ENCODE measurements at regions not wholly inside any gene's neighbourhood (a gene's known extent, or its start where the extent isn't known, plus 50 kb on each side); places are given as distances from the start of the nearest gene placed in this dataset.

DNA sequence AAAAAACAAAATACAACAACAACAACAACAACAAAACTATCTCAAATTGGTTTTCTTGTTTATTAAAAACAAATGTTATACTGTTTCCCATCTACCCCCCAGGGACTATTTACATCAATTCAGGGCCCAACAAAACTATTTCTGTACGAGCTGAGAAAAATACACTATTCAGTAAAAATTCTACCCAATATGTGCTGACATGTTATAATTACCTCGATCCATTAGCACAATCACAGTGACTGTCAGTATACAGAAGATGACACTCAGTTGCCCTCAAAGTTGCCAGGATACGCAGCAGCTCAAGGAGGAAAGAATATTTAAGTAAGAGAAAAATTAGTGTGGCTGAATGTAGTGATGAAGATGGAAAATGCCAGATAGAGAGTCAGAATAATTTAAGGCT lies 150.1 kb downstream of the COX18 start:
- no peaks in the 10 kb centered on the region for H3K4me1 ChIP-seq (ENCODE audit: control insufficient read depth in 3 of 3, insufficient read depth in 3 of 3, low read length in 3 of 3)
- H3K27ac ChIP-seq (ENCODE audit: low read depth, low read length), result no peak overlapping the region
- no peaks in the 10 kb centered on the region for H3K36me3 ChIP-seq (ENCODE audit: control insufficient read depth in 3 of 3, insufficient read depth in 3 of 3, low read length in 3 of 3)
- no peaks in the 10 kb centered on the region for H3K9me3 ChIP-seq (ENCODE audit: control insufficient read depth in 3 of 3, low read length in 3 of 3)
- H3K27me3 ChIP-seq (ENCODE audit: control insufficient read depth in 3 of 3, insufficient read depth in 3 of 3, low read length in 3 of 3), result no peaks in the 10 kb centered on the region
- no peak overlapping the region for H3K4me3 ChIP-seq (ENCODE audit: low read length in 3 of 3)
- no peak overlapping the region for H3K9ac ChIP-seq (ENCODE audit: low read depth in 1 of 3, low read length in 3 of 3)

DNA sequence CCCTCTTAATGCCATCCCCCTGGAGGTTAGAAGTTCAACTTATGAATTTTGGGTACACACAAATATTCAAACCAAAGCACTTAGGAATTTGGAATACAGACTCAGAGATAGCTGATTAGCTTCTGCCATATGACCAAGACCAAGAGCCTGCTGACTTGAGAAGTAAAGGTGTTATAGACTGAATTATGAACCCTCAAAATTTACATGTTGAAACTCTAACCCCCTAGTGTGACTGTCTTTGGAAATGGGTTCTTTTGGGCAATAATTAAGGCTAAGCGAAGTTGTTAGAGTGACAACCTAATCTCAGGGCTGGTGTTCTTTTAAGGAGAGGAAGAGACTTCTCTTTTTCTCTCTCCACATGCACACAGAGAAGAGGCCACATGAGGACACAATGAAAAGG lies 151.2 kb downstream of the COX18 start:
- Histone ChIP-seq H3K27me3 (ENCODE audit: control insufficient read depth in 3 of 3, insufficient read depth in 3 of 3, low read length in 3 of 3) (no peaks in the 10 kb centered on the region), H3K9ac (ENCODE audit: low read depth in 1 of 3, low read length in 3 of 3) (no peak overlapping the region), H3K9me3 (ENCODE audit: control insufficient read depth in 3 of 3, low read length in 3 of 3) (no peaks in the 10 kb centered on the region), H3K4me1 (ENCODE audit: control insufficient read depth in 3 of 3, insufficient read depth in 3 of 3, low read length in 3 of 3) (no peaks in the 10 kb centered on the region), H3K27ac (ENCODE audit: low read depth, low read length) (no peak overlapping the region), H3K4me3 (ENCODE audit: low read length in 3 of 3) (no peak overlapping the region), H3K36me3 (ENCODE audit: control insufficient read depth in 3 of 3, insufficient read depth in 3 of 3, low read length in 3 of 3) (no peaks in the 10 kb centered on the region)

DNA sequence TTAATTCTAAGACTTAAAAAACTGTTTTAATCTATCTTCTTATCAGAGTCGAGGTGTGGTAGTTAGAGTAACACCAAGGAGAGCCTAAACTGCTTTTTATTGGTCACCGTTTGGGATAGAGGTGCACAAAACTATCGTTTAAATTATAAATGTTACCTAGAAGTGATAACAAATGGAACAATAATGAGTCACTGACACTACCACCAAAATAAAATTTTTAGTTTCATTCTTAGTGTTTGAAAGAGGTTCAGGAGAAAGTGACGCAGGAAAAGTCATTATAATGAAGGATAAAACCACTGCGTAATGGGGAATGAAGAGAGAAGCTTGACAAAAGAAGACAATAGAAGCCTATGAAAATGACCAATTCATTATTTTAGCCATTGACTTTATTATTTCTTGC lies 158.2 kb downstream of the COX18 start:
- H3K27ac ChIP-seq (ENCODE audit: low read depth, low read length), result no peak overlapping the region
- H3K27me3 ChIP-seq (ENCODE audit: control insufficient read depth in 3 of 3, insufficient read depth in 3 of 3, low read length in 3 of 3), result no peaks in the 10 kb centered on the region
- no peak overlapping the region for H3K4me3 ChIP-seq (ENCODE audit: low read length in 3 of 3)
- H3K9ac ChIP-seq (ENCODE audit: low read depth in 1 of 3, low read length in 3 of 3), result no peak overlapping the region
- H3K4me1 ChIP-seq (ENCODE audit: control insufficient read depth in 3 of 3, insufficient read depth in 3 of 3, low read length in 3 of 3), result no peaks in the 10 kb centered on the region
- no peaks in the 10 kb centered on the region for H3K9me3 ChIP-seq (ENCODE audit: control insufficient read depth in 3 of 3, low read length in 3 of 3)
- H3K36me3 ChIP-seq (ENCODE audit: control insufficient read depth in 3 of 3, insufficient read depth in 3 of 3, low read length in 3 of 3), result no peaks in the 10 kb centered on the region

DNA sequence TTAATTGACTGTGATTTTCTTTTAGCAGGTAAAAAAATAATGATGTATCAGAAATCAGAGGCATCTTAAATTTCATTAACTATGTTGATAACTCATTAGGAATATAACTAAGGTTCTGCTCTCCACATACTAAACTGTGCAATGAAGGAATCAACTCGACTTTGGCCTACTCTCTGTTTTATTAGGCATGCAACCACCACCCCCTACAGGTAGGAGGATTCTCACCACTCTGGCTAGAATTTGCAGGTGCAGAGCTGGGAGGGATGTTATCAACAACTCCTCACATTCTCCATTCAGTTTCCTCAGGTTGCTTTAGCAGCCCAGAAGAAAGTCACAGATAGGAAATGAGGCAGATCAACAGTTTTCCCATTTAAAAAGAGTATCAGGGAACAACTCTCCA lies 160.1 kb downstream of the COX18 start:
- no peak overlapping the region for H3K9ac ChIP-seq (ENCODE audit: low read depth in 1 of 3, low read length in 3 of 3)
- H3K27ac ChIP-seq (ENCODE audit: low read depth, low read length), result no peak overlapping the region
- H3K36me3 ChIP-seq (ENCODE audit: control insufficient read depth in 3 of 3, insufficient read depth in 3 of 3, low read length in 3 of 3), result no peaks in the 10 kb centered on the region
- H3K9me3 ChIP-seq (ENCODE audit: control insufficient read depth in 3 of 3, low read length in 3 of 3), result no peaks in the 10 kb centered on the region
- H3K27me3 ChIP-seq (ENCODE audit: control insufficient read depth in 3 of 3, insufficient read depth in 3 of 3, low read length in 3 of 3), result no peaks in the 10 kb centered on the region
- no peak overlapping the region for H3K4me3 ChIP-seq (ENCODE audit: low read length in 3 of 3)
- no peaks in the 10 kb centered on the region for H3K4me1 ChIP-seq (ENCODE audit: control insufficient read depth in 3 of 3, insufficient read depth in 3 of 3, low read length in 3 of 3)

DNA sequence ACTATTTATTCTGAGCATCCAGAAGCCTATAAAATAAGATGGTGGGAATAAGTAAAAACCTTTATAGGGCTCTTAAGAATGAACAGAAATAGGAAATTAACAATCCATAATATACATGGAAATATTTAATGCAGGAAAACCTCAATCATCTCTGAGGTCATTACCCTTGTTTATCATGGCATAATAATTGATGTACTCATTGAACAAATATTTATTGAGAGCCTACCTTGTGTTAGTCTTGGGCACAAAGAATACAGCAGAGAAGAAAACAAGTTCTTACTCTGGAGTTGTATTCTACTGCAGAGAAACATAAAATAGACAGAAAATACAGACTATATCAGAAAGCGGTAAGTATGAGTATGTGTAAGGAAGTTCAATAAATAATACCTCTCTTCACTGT lies 167.2 kb downstream of the COX18 start:
- H3K27me3 ChIP-seq (ENCODE audit: control insufficient read depth in 3 of 3, insufficient read depth in 3 of 3, low read length in 3 of 3), result no peaks in the 10 kb centered on the region
- no peaks in the 10 kb centered on the region for H3K9me3 ChIP-seq (ENCODE audit: control insufficient read depth in 3 of 3, low read length in 3 of 3)
- no peak overlapping the region for H3K4me3 ChIP-seq (ENCODE audit: low read length in 3 of 3)
- no peak overlapping the region for H3K27ac ChIP-seq (ENCODE audit: low read depth, low read length)
- no peaks in the 10 kb centered on the region for H3K4me1 ChIP-seq (ENCODE audit: control insufficient read depth in 3 of 3, insufficient read depth in 3 of 3, low read length in 3 of 3)
- no peak overlapping the region for H3K9ac ChIP-seq (ENCODE audit: low read depth in 1 of 3, low read length in 3 of 3)
- H3K36me3 ChIP-seq (ENCODE audit: control insufficient read depth in 3 of 3, insufficient read depth in 3 of 3, low read length in 3 of 3), result no peaks in the 10 kb centered on the region

DNA sequence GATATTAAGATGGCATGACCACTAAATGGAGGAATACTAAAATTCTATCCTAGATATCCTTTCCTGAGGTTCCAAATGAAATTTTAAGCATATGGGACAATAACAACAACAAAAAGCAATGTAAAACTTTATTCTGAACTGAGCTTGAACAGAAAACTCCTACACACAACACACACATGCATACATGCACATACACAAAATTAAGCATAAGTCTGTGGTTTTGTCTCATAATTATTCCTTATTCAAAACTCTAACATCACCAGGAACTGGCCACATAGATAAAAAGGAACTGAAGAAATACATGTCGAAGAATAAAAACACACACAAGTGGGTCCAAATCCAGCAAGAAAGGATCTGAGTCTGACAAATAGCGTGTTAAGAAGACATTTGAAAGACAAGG lies 168.0 kb downstream of the COX18 start:
- H3K27ac ChIP-seq (ENCODE audit: low read depth, low read length), result no peak overlapping the region
- no peaks in the 10 kb centered on the region for H3K9me3 ChIP-seq (ENCODE audit: control insufficient read depth in 3 of 3, low read length in 3 of 3)
- no peaks in the 10 kb centered on the region for H3K4me1 ChIP-seq (ENCODE audit: control insufficient read depth in 3 of 3, insufficient read depth in 3 of 3, low read length in 3 of 3)

DNA sequence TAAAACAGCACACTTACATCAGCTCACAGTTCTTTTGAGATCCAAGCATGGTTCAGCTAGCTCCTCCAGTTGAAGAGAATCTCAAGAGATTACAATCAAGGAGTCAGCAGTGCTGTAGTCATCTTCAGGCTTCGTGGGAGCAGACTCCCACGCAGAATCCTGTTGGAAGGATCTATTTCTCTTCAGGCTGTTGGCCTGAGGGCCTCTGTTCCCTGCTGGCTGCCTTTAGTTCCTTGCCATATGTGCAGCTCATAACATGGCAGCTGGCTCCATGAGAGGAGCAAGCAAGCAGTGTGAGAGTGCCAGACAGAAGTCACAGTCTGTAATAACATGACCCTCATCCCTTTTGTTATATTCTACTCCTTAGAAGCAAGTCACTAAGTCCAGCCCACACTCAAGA lies 168.6 kb downstream of the COX18 start:
- Histone ChIP-seq H3K4me1 (ENCODE audit: control insufficient read depth in 3 of 3, insufficient read depth in 3 of 3, low read length in 3 of 3) (no peaks in the 10 kb centered on the region), H3K4me3 (ENCODE audit: low read length in 3 of 3) (no peak overlapping the region), H3K36me3 (ENCODE audit: control insufficient read depth in 3 of 3, insufficient read depth in 3 of 3, low read length in 3 of 3) (no peaks in the 10 kb centered on the region), H3K27ac (ENCODE audit: low read depth, low read length) (no peak overlapping the region), H3K9ac (ENCODE audit: low read depth in 1 of 3, low read length in 3 of 3) (no peak overlapping the region), H3K9me3 (ENCODE audit: control insufficient read depth in 3 of 3, low read length in 3 of 3) (no peaks in the 10 kb centered on the region), H3K27me3 (ENCODE audit: control insufficient read depth in 3 of 3, insufficient read depth in 3 of 3, low read length in 3 of 3) (no peaks in the 10 kb centered on the region)

More for the DNA sequence above, 168.0 kb downstream of the COX18 start:
- H3K9ac ChIP-seq (ENCODE audit: low read depth in 1 of 3, low read length in 3 of 3), result no peak overlapping the region
- no peak overlapping the region for H3K4me3 ChIP-seq (ENCODE audit: low read length in 3 of 3)
- H3K27me3 ChIP-seq (ENCODE audit: control insufficient read depth in 3 of 3, insufficient read depth in 3 of 3, low read length in 3 of 3), result no peaks in the 10 kb centered on the region
- no peaks in the 10 kb centered on the region for H3K36me3 ChIP-seq (ENCODE audit: control insufficient read depth in 3 of 3, insufficient read depth in 3 of 3, low read length in 3 of 3)

DNA sequence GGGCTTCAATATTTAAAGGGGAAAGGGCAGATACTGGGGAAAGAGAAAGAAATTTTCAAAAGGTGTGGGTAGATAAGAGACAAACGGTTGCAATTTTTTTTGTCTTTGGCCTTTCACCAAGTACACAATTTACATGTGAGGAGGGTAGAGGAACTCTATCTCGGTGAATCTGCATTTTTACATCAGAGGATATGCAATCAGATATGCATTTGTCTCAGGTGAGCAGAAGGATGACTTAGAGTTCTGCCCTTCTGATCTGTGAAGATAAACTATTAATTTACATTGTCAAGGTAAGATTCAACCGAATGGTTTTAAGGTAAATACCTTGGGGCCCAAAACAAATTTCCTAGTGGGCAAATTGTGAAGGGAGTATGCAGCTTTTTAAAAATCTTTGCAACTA lies 169.9 kb downstream of the COX18 start:
- Histone ChIP-seq H3K27me3 (ENCODE audit: control insufficient read depth in 3 of 3, insufficient read depth in 3 of 3, low read length in 3 of 3) (no peaks in the 10 kb centered on the region), H3K9me3 (ENCODE audit: control insufficient read depth in 3 of 3, low read length in 3 of 3) (no peaks in the 10 kb centered on the region), H3K36me3 (ENCODE audit: control insufficient read depth in 3 of 3, insufficient read depth in 3 of 3, low read length in 3 of 3) (no peaks in the 10 kb centered on the region), H3K27ac (ENCODE audit: low read depth, low read length) (no peak overlapping the region), H3K4me1 (ENCODE audit: control insufficient read depth in 3 of 3, insufficient read depth in 3 of 3, low read length in 3 of 3) (no peaks in the 10 kb centered on the region), H3K9ac (ENCODE audit: low read depth in 1 of 3, low read length in 3 of 3) (no peak overlapping the region), H3K4me3 (ENCODE audit: low read length in 3 of 3) (no peak overlapping the region)

DNA sequence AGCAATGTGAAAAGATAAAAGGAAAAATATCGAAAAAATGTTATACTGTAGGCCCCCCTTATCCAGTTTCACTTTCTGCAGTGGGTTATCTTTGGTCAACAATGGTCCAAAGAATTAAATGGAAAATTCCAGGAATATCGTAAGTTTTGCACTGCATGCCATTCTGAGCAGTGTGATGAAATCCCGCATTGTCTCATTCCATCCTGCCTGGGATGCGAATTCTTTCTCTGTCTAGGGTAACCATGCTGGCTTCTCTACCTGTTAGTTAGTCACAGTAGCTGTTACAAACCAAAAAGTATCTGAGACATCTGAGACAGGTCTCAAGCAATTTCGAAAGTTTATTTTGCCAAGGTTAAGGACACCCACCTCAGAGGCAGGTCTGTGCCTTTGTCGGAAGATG lies 170.3 kb downstream of the COX18 start:
- H3K9ac ChIP-seq (ENCODE audit: low read depth in 1 of 3, low read length in 3 of 3), result no peak overlapping the region
- H3K4me1 ChIP-seq (ENCODE audit: control insufficient read depth in 3 of 3, insufficient read depth in 3 of 3, low read length in 3 of 3), result no peaks in the 10 kb centered on the region
- no peak overlapping the region for H3K27ac ChIP-seq (ENCODE audit: low read depth, low read length)
- H3K9me3 ChIP-seq (ENCODE audit: control insufficient read depth in 3 of 3, low read length in 3 of 3), result no peaks in the 10 kb centered on the region
- no peaks in the 10 kb centered on the region for H3K36me3 ChIP-seq (ENCODE audit: control insufficient read depth in 3 of 3, insufficient read depth in 3 of 3, low read length in 3 of 3)
- no peak overlapping the region for H3K4me3 ChIP-seq (ENCODE audit: low read length in 3 of 3)
- H3K27me3 ChIP-seq (ENCODE audit: control insufficient read depth in 3 of 3, insufficient read depth in 3 of 3, low read length in 3 of 3), result no peaks in the 10 kb centered on the region

DNA sequence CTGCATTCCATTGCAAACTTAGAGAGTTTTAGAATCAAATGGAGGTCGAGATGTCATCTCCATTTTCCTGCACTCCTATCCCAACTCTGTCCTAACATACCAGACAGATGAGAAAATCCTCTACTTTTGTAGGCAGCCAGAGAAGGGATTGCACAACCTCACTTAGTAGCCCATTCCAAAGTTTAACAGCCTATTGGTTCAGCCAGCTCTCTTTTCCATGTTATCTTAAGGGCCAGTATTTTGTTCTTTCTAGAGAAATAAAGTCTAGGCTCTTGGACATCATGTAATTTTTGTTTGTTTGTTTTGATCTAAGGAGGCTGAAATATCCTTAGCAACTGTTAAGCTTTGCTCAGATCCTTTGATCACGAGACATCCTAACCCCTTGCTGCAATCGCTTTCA lies 173.0 kb downstream of the COX18 start:
- Histone ChIP-seq H3K27me3 (ENCODE audit: control insufficient read depth in 3 of 3, insufficient read depth in 3 of 3, low read length in 3 of 3) (no peaks in the 10 kb centered on the region), H3K36me3 (ENCODE audit: control insufficient read depth in 3 of 3, insufficient read depth in 3 of 3, low read length in 3 of 3) (no peaks in the 10 kb centered on the region), H3K9ac (ENCODE audit: low read depth in 1 of 3, low read length in 3 of 3) (no peak overlapping the region), H3K4me3 (ENCODE audit: low read length in 3 of 3) (no peak overlapping the region), H3K27ac (ENCODE audit: low read depth, low read length) (no peak overlapping the region), H3K9me3 (ENCODE audit: control insufficient read depth in 3 of 3, low read length in 3 of 3) (no peaks in the 10 kb centered on the region), H3K4me1 (ENCODE audit: control insufficient read depth in 3 of 3, insufficient read depth in 3 of 3, low read length in 3 of 3) (no peaks in the 10 kb centered on the region)

DNA sequence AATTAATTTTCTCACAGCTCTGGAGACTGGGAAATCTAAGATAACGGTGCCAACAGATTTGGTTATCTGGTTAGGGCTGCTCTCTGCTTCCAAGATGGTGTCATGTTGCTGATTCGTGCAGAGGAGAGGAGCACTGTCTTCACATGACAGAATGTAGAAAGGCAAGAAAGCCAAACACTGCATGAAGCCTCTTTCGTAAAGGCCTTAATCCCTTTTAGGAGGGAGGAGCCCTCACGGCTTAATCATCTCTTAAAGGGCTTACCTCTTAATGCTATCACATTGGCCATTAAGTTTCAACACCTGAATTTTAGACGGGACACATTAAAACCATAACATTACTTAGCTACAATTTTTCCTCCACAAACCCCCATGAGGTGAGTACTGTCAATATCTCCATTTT lies 174.1 kb downstream of the COX18 start:
- Histone ChIP-seq H3K27me3 (ENCODE audit: control insufficient read depth in 3 of 3, insufficient read depth in 3 of 3, low read length in 3 of 3) (no peaks in the 10 kb centered on the region), H3K9me3 (ENCODE audit: control insufficient read depth in 3 of 3, low read length in 3 of 3) (no peaks in the 10 kb centered on the region), H3K4me1 (ENCODE audit: control insufficient read depth in 3 of 3, insufficient read depth in 3 of 3, low read length in 3 of 3) (no peaks in the 10 kb centered on the region), H3K27ac (ENCODE audit: low read depth, low read length) (no peak overlapping the region), H3K36me3 (ENCODE audit: control insufficient read depth in 3 of 3, insufficient read depth in 3 of 3, low read length in 3 of 3) (no peaks in the 10 kb centered on the region), H3K4me3 (ENCODE audit: low read length in 3 of 3) (no peak overlapping the region), H3K9ac (ENCODE audit: low read depth in 1 of 3, low read length in 3 of 3) (no peak overlapping the region)

All from skeletal muscle tissue (tissue), 3 donors.